HG03521 (cell line): ENCODE measurements at regions not wholly inside any gene's neighbourhood (a gene's known extent, or its start where the extent isn't known, plus 50 kb on each side); places are given as distances from the start of the nearest gene placed in this dataset.
"Not testable (repeated sequence)": the region's sequence is repeated elsewhere in the genome, so short reads cannot be mapped to it uniquely, and the experiment has no call there.

Experiments
- ATAC-seq: cut with Tn5 transposase; IDR thresholded peaks from one replicate; pipeline ENCODE4 v1.9.1; 2021; ENCODE audit warnings: mild to moderate bottlenecking, moderate library complexity; ENCODE audit not compliant: unreplicated experiment

DNA sequence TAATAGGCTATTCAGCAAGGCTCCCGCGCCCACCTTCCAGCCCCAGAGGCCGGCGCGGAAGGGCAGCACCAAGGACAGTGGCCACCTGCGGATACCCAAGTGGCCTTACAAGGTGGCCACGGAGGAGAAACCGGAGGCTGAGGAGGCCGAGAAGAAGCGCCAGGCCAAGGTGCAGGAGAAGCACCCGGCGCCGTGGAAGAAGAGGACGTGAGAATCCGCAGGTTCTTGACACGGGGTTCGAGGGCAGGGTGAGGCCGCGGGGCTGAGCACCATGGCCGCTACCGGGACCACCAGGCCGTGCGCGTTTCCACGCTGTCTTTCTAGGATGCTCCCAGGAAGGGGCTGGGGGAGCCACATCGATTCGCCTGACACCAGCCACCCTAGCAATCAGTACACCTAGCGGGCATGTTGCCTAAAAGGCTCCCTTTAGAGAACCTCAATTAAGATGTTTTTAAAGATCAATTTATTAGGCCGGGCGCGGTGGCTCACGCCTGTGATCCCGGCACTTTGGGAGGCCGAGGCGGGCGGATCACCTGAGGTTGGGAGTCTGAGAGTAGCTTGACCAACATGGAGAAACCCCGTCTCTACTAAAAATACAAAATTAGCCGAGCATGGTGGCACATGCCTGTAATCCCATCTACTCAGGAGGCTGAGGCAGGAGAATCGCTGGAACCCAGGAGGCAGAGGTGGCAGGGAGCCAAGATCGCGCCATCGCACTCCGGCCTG lies 134.3 kb upstream of the OR4C13 start:
- not testable (repeated sequence) for ATAC-seq

DNA sequence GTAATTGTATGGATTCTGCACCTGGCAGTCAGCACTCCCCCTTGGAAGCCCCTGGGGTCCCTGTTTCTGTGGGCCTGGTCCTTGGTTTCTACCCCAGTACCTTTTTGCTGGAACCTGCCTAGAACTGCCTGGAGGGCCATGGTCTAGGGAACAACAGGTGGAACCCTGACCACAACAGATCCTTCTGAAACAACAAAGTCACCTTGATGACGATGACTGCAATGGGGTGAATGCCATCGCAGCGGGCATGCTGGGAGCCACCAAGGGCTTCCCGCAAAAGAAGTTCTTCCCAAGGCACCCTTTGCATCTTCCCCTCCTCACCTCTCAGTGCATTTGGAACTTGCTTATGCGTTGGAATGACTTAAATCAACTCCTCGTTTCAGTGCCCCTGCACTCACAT lies 129.0 kb upstream of the OR4C13 start:
- not testable (repeated sequence) for ATAC-seq

DNA sequence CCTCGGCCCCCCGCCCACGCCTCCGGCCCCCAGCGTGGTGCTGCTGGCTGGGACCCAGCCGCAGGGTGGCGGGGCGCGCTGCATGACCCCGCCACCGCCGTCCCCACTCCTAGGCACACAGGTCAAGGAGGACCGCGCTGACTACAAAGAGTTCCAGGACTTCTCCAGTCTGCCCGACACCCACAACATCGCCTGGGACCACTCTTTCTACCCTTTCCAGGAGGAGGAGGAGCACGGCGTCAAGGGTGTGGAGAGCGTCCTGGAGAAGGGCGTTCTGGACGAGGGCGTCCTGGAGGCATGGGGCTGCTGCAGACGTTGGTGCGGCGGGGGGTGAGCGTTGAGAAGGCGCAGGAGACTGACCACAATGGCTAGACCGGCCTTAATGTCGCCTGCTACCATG lies 101.7 kb upstream of the OR4C13 start:
- ATAC-seq: not testable (repeated sequence)

DNA sequence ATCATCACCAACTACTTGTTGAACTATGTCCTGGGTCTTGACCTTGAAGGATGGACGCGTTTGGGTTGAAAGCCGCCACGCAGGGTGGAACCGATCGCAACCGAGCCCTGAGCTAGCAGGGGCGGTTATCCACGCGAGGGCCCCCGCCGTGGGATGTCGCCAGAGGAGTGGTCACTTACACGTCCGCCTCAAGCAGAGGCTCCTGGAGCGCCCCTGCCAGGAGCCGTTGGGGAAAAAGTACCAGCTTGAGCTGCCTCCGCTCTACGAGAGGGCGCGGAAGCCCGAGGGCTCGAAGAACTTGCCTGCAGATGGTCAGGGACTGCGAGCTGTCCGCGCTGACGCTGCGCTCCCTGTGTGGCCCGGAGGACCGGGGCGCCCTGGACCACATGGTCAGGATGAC lies 100.7 kb upstream of the OR4C13 start:
- ATAC-seq: no peak

DNA sequence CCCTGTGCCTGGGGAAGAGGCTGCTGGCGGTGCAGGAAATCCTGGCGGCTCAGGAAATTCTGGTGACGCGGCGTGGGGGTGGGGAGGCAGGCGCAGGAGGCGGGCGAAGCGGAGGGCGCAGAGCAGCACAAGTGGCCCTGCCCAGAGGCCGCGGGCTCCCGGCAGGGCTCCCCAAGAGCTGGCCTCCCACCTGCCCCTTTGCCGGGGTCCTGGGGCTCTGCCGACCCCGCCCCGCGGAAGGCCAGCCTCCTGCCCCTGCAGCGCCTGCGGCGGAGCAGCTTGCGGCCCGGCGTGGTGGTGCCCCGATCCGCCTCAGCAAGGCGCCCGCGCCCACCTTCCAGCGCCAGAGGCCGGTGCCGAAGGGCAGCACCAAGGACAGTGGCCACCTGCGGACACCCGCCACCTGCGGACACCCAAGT lies 100.2 kb upstream of the OR4C13 start:
- no peak for ATAC-seq

DNA sequence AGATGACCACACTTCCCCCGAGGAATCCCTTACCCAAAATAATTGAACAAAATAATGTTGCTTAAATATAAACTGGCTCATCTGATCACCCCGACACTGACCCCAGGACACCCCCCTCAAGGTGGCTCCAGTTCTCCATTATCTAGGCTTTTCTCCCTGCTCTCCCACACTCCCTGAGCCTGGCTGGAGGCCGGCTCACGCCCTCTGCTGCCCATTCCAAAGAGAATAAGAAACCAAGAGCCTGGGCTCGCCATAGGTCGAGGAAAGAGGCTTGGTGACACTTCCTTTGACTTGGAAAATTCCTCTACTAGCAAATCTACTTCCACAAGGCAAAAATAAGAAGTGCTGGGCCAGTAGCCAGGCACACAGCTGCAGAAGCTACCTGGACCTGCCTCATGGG lies 63.3 kb upstream of the OR4C13 start:
- not testable (repeated sequence) for ATAC-seq

DNA sequence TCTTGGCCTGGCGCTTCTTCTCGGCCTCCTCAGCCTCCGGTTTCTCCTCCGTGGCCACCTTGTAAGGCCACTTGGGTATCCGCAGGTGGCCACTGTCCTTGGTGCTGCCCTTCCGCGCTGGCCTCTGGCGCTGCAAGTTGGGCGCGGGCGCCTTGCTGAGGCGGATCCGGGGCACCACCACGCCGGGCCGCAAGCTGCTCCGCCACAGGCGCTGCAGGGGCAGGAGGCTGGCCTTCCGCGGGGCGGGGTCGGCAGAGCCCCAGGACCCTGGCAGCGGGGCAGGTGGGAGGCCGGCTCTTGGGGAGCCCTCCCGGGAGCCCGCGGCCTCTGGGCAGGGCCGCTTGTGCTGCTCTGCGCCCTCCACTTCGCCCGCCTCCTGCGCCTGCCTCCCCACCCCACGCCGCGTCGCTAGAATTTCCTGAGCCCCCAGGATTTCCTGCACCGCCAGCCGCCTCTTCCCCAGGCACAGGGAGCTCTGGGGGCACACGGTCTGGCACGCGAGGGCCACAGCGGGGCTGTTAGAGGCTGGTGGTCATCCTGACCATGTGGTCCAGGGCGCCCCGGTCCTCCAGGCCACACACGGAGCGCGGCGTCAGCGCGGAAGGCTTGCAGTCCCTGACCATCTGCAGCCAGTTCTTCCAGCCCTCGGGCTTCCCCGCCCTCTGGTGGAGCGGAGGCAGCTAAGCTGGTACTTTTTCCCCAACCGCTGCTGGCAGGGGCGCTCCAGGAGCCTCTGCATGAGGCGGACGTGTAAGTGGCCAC lies 60.1 kb upstream of the OR4C13 start:
- not testable (repeated sequence) for ATAC-seq

DNA sequence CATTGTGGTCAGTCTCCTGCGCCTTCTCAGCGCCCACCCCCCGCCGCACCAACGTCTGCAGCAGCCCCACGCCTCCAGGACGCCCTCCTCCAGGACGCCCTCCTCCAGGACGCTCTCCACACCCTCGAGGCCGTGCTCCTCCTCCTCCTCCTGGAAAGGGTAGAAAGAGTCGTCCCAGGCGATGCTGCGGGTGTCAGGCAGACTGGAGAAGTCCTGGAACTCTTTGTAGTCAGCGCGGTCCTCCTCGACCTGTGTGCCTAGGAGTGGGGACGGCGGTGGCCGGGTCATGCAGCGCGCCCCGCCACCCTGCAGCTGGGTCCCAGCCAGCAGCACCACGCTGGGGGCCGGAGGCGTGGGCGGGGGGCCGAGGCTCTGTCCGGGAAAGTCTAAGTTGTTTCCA lies 58.7 kb upstream of the OR4C13 start:
- not testable (repeated sequence) for ATAC-seq
